NCI-H226 (cell line): ENCODE measurements at regions not wholly inside any gene's neighbourhood (a gene's known extent, or its start where the extent isn't known, plus 50 kb on each side); places are given as distances from the start of the nearest gene placed in this dataset.
"Not testable (repeated sequence)": the region's sequence is repeated elsewhere in the genome, so short reads cannot be mapped to it uniquely, and the experiment has no call there.

Source experiments
- DNase-seq: peaks from one replicate; pipeline ENCODE4 v3.0.0-alpha.2; 2015

DNA sequence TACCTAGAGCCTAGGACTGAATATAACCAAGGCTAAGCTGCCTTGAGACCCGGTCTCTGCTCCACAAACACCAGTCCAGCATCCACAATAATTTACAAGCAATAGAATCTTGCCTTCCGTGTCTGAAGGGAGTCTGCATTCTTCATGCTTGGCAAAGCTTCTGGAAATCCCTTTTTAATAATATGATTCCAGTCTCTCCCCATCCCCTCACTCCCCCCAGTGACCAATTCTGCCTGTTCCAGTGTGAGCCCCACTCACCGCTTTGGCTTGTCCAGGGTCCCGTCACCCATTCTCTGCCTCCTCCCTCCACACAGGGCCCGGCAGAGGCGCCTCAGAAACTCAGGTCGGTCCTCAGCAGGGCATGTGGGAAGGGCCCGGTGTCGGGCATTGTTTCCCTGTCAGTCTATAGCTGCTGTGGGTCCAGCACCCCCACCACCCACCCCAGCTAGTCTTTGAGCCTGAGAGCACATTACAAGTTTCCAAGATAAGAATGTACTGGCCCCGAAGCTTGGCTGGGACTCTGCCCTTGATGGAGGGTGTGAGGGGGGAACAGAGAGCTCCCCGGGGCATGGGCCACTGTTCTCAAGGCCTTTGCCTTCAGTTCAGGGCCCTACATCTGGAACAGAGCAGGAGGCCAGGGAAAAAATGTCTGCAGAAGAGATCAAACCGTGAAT is 129.7 kb upstream of the MYCN start:
- DNase-seq, result no peak

- DNase-seq, result peak; percentile 64
Measured at GRCh38 chr2:15811367-15811766, 129.0 kb upstream of the MYCN start.

- DNase-seq, result no peak
Measured at GRCh38 chr2:15812187-15812780, 128.1 kb upstream of the MYCN start.

GRCh38 chr2:15813481-15814266 is 126.7 kb upstream of the MYCN start:
- DNase-seq, result no peak

- no peak for DNase-seq
Measured at GRCh38 chr2:15814403-15814802, 125.9 kb upstream of the MYCN start.

GRCh38 chr2:15814946-15815345 is 125.4 kb upstream of the MYCN start:
- no peak for DNase-seq

DNA sequence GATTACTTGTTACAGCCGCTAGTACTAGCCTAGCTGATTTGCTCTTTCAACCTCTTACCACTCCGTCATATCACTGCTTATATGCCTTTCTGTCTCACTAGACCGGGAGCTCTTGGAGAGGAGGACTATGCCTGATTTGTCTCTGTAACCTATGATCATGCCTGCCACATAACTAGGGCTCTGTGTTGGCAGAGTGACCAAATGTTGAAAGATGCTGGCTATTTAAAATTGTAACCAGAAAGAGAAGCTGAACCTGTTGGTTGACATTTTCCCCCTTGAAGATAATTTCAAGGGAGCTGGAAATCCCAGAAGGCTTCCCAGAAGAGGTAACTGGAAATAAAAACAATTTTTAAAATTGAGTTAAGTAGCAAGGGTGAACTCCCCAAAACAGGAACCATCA is 124.1 kb upstream of the MYCN start:
- DNase-seq, result no peak

DNA sequence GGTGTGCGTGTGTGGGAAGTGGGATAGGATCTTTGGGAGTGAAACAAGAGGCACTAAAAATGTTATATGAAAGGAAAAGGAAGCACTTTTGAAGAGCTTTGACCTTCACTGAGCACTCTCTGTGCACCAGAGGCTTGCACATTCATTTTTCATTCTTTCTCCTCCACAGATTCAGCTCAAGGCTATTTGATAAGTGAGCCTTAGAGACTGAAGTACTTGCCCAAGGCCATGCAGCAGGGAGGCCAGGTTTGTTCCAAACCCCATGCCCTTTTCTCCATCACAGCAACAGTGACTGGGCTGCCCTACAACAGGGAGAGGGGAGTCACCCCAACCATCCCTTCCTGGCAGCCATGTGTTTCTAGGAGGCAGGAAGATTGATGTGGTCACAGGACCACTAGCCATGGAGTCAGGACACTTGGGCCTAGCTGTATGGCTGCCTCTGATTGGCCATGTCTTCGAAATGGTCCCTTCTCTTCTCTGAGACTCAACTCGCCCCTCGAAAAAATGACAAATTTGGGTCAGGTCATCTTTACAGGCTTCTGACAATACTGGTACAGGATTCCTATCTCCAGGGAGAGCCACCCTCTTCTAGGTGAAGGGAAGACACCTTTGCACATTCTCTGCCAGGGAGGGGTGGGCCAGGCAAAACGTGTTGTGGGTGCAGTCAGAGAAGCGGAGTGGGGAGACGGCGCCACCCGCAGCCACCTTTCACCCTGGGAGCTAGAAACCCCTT is 123.5 kb upstream of the MYCN start:
- no peak for DNase-seq

DNA sequence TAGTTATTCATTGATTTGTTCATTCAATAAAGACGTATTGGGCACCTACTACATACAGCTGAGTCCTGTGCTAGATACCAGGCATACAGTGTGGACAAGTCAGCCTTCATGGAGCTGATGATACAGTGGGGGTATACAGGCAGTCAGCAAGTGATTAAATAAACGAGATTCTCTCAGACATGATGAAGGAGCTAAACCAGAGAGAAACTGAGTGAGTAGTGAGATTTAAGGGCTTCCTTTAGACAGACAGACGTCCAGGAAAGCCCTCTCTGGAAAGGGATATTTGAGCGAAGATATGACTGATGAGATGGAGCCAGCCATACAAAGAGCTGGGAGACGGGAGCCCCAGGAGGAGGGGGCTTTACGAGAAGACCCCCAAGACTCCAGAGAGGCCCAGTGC is 122.6 kb upstream of the MYCN start:
- DNase-seq, result no peak

- DNase-seq, result no peak
Measured at GRCh38 chr2:15818318-15818753, 122.0 kb upstream of the MYCN start.

- DNase-seq, result no peak
Measured at GRCh38 chr2:15818881-15819280, 121.5 kb upstream of the MYCN start.

DNA sequence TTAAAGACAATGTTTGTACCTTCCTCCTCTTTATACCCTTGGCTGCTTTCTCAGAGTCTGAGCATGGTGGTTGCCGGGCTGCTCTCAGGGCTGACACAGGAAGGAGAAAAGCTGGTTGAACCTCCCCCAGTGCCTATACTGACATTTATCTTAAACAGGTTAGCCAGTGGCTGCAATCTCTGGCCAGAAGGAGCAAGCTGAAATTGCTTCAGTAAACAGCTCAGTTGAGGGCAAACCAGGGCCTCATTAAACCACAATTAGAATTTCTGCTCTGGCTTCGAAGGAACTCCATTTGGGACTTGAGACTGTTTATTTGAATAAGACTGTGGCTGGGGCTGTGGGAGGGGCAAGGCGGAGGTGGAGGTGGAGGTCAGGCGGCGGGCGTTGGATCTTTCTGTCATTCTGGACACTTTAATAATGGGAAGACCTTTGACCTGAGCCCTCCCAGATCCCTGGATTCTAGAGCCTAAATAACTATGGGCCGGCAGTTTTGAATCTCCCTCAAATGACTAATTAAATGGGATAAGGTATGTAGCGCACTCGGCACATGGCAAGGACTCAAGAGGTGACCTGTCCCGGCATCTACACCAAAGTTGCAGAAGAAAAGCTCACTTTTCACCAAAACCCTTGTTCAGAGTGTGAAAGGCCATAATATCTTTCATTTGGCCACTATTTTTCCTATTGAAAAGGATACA is 120.6 kb upstream of the MYCN start:
- DNase-seq, result no peak

GRCh38 chr2:15820257-15820566 is 120.1 kb upstream of the MYCN start:
- DNase-seq, result no peak

DNA sequence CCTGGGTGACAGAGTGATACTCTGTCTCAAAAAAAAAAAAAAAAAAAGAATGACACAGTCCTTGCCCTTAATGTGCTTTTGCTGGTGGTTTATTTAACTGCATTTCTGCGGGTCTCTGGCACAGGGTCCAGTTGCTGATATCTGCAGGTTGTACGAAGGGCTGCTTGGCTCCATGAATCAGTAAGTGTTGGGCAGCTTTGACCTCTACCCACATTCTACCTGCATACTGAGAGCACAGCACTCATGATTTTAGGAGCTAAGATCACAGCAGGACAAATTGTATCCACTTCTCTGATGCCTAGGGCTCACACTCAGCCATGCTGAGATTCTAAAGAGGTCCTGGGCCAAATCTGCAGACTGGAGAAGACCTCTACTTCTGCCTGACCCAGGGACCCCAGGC is 119.4 kb upstream of the MYCN start:
- no peak for DNase-seq

DNA sequence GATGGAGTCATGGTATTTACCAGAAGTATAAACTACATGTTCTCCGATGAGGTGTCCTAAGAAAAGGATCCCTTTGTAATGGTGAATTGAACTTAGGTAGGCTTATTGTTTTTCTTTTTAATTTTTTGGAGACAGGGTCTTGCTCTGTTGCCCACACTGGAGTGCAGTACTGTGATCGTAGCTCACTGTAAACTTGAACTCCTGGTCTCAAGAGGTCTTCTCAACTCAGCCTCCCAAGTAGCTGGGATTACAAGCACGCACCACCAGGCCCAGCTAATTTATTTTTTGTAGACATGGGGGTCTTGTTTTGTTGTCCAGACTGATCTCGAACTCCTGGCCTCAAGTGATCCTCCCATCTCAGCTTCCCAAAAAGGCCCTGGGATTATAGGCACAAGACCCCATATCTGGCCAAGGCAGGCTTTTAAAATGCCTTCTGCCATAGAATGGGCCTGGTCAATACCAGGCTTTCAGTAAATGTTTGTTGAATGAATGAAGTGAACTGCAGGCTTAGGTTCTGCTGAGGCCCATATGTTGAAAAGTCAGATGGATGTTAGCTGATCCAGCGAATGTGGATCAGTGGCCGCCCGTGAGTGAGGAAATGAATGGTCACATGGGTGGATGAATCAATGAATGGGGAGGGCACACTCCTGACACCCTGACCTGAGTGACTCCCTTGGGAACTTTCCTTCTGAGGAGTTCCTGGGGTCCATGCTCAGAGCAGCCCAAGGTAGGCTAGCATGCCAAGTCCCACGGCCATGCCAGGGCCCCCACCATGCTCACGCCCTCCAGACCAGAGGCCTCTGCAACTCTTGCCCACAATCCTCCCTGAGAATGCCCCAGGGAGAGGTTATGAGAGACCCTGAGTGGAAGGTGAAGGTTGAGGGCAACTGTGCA is 118.0 kb upstream of the MYCN start:
- DNase-seq, result no peak

DNA sequence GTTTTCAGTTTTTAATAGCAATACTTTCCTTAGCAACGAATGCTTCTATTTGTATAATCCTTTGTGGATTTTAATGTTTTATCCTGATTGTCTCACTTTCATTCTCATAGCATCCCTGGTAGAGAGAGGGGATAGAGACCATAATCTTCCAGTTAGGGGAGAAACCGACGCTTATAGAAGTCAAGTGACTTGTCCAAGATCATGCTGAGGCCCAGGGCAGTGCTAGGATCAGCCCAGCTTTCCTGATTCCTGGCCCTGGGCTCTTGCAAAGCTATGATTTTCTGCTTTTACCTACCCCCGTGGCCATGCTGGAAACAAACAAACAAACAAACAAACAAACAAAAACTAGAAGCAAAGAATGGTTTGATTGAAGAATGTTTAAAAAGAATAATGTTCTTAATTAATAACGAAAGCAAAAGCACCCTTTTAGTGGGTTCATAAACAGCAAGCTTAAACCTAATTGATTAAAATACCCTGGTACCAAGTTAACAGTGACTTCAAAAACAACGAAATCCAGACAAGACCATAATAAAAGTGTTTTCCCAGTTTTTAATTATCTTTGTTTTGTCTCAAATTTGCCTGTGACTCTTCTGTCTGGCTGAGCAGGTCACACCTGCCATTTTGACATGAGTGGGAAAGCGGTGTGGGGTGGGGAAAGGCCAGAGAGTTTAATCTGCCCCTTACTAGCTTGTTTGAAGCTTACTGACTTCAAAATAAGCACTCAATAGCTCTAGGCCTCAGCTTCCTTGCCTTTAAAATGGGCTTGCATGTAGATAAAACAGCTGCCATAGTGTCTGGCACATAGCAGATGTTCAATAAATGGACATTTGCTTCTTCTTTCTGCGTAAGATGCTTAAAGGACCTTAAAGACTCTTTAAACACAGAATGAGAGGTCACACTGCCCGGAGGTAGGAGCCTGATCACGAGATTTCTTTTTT is 116.6 kb upstream of the MYCN start:
- no peak for DNase-seq

GRCh38 chr2:15824467-15824866 is 115.9 kb upstream of the MYCN start:
- not testable (repeated sequence) for DNase-seq

GRCh38 chr2:15825276-15825980 is 114.9 kb upstream of the MYCN start:
- no peak for DNase-seq

DNA sequence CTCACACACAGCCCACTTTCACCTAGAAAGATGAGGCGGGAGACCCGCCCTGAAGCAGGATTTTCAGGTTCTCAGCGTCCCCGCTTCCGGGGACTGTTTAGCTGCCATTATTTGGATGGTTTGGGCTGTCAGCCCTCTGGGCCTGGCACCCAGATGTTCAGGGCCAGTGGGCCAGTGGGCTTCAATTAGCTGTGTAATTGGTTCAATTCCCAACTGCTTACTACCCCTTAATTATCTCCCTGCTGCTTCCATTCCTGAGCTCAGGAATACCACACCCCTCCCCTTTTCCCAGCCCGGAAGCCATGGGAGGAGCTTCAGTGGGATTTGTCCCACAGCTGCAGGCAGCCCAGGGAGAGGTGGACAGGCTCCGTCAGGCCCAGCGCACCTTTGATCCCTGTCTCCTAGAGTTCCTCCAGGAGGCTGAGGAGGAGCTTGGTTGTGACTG is 114.1 kb upstream of the MYCN start:
- no peak for DNase-seq

GRCh38 chr2:15827001-15827400 is 113.3 kb upstream of the MYCN start:
- no peak for DNase-seq
